WTC11 (cell line): ENCODE measurements at regions not wholly inside any gene's neighbourhood (a gene's known extent, or its start where the extent isn't known, plus 50 kb on each side); places are given as distances from the start of the nearest gene placed in this dataset.

Experiments
- ATAC-seq: fragments of 200-7000 bp; cut with Tn5 transposase; 2 replicates; pipeline ENCODE4 v1.10.0; 2021; ENCODE audit warnings: mild to moderate bottlenecking, moderate library complexity
- CTCF ChIA-PET: fragments of 300-600 bp; sonication (Branson Sonifier 250); formaldehyde crosslinking; loops from one replicate; lab custom pipeline; 2021; ENCODE audit warnings: antibody characterized with exemption; lab: Charles Lee
- POLR2A ChIA-PET: fragments of 350-600 bp; sonication (Branson Sonifier 250); formaldehyde crosslinking; loops from one replicate; lab custom pipeline; 2021; ENCODE audit warnings: antibody characterized with exemption; lab: Charles Lee
- DNase-seq: peaks from one replicate; pipeline ENCODE4 v3.0.0; 2021; ENCODE audit warnings: low spot score
- H3K27ac Mint-ChIP-seq: 2 replicates; pipeline ENCODE4 v1.8.0; 2021; ENCODE audit warnings: mixed read lengths
- H3K27me3 Mint-ChIP-seq: 2 replicates; pipeline ENCODE4 v1.8.0; 2021; ENCODE audit warnings: low read depth, mild to moderate bottlenecking, moderate library complexity, mixed read lengths
- H3K36me3 Mint-ChIP-seq: 2 replicates; pipeline ENCODE4 v1.8.0; 2021; ENCODE audit warnings: mixed read lengths
- H3K4me1 Mint-ChIP-seq: 2 replicates; pipeline ENCODE4 v1.8.0; 2022; ENCODE audit warnings: mixed read lengths
- H3K4me3 Mint-ChIP-seq: 2 replicates; pipeline ENCODE4 v1.8.0; 2021; ENCODE audit warnings: mild to moderate bottlenecking, moderate library complexity, mixed read lengths
- H3K9me3 Mint-ChIP-seq: 2 replicates; pipeline ENCODE4 v1.8.0; 2021; ENCODE audit warnings: mixed read lengths
- CBFB ChIP-seq: sonication (generic); formaldehyde crosslinking; IDR thresholded peaks from 2 replicates; pipeline ENCODE4 v1.8.1; 2022; ENCODE audit warnings: mild to moderate bottlenecking, low read depth, missing genetic modification reagents
- FOXP1 ChIP-seq: sonication (generic); formaldehyde crosslinking; IDR thresholded peaks from 2 replicates; pipeline ENCODE4 v1.8.0; 2022; ENCODE audit warnings: missing genetic modification reagents, mild to moderate bottlenecking, moderate library complexity, borderline replicate concordance
- NFYB ChIP-seq: sonication (generic); formaldehyde crosslinking; conservative IDR thresholded peaks from 2 replicates; pipeline ENCODE4 v1.8.0; 2022; ENCODE audit warnings: low read depth, missing genetic modification reagents
- NR1H2 ChIP-seq: sonication (generic); formaldehyde crosslinking; IDR thresholded peaks from 2 replicates; pipeline ENCODE4 v1.9.0; 2021; ENCODE audit warnings: mild to moderate bottlenecking, moderate library complexity, missing genetic modification reagents
- OVOL2 ChIP-seq: fragments of 250-450 bp; sonication (Bioruptor Pico); IDR thresholded peaks from 2 replicates; pipeline ENCODE4 v1.9.0; 2021; ENCODE audit warnings: mild to moderate bottlenecking, borderline replicate concordance
- RELA ChIP-seq: sonication (generic); formaldehyde crosslinking; IDR thresholded peaks from 2 replicates; pipeline ENCODE4 v1.8.1; 2022; ENCODE audit warnings: missing genetic modification reagents, mild to moderate bottlenecking, borderline replicate concordance
- RORB ChIP-seq: fragments of 250-450 bp; sonication (Bioruptor Pico); IDR thresholded peaks from 2 replicates; pipeline ENCODE4 v1.9.0; 2021; ENCODE audit warnings: mild to moderate bottlenecking
- ZNF138 ChIP-seq: sonication (generic); formaldehyde crosslinking; conservative IDR thresholded peaks from 2 replicates; pipeline ENCODE4 v1.8.1; 2022; ENCODE audit warnings: mild to moderate bottlenecking, moderate library complexity, missing genetic modification reagents
- ZNF219 ChIP-seq: sonication (generic); formaldehyde crosslinking; IDR thresholded peaks from 2 replicates; pipeline ENCODE4 v1.8.0; 2023; ENCODE audit warnings: missing genetic modification reagents, mild to moderate bottlenecking, borderline replicate concordance
- ZNF263 ChIP-seq: sonication (generic); formaldehyde crosslinking; IDR thresholded peaks from 2 replicates; pipeline ENCODE4 v1.8.1; 2022; ENCODE audit warnings: low read depth, mild to moderate bottlenecking, moderate library complexity, missing genetic modification reagents
- ZNF671 ChIP-seq: fragments of 250-450 bp; sonication (Bioruptor Pico); IDR thresholded peaks from 2 replicates; pipeline ENCODE4 v1.8.0; 2021; ENCODE audit warnings: mild to moderate bottlenecking
- TF ChIP-seq, protein P1 (sequence below): sonication (generic); formaldehyde crosslinking; conservative IDR thresholded peaks from 2 replicates; pipeline ENCODE4 v1.8.1; 2022; ENCODE audit warnings: mild to moderate bottlenecking, missing genetic modification reagents
- TF ChIP-seq, protein P2 (sequence below): fragments of 250-450 bp; sonication (Bioruptor Pico); IDR thresholded peaks from 2 replicates; pipeline ENCODE4 v2.1.2; 2022; ENCODE audit warnings: mild to moderate bottlenecking, moderate library complexity
- TF ChIP-seq, protein P3 (sequence below): fragments of 200-600 bp; IDR thresholded peaks from 2 replicates; pipeline ENCODE4 v1.8.0; 2022; ENCODE audit warnings: antibody characterized with exemption
- TF ChIP-seq, protein P4 (sequence below): sonication (generic); formaldehyde crosslinking; IDR thresholded peaks from 2 replicates; pipeline ENCODE4 v1.8.1; 2023; ENCODE audit warnings: mild to moderate bottlenecking, missing genetic modification reagents
- TF ChIP-seq, protein P5 (sequence below): sonication (generic); formaldehyde crosslinking; IDR thresholded peaks from 2 replicates; pipeline ENCODE4 v1.8.1; 2023; ENCODE audit warnings: mild to moderate bottlenecking, missing genetic modification reagents, borderline replicate concordance
- TF ChIP-seq, protein P6 (sequence below): sonication (generic); formaldehyde crosslinking; conservative IDR thresholded peaks from 2 replicates; pipeline ENCODE4 v1.8.1; 2023; ENCODE audit warnings: mild to moderate bottlenecking, low read depth, missing genetic modification reagents, moderate library complexity
- TF ChIP-seq, protein P7 (sequence below): fragments of 250-450 bp; sonication (Bioruptor Pico); IDR thresholded peaks from 2 replicates; pipeline ENCODE4 v1.9.0; 2021; ENCODE audit warnings: moderate library complexity, mild to moderate bottlenecking, inconsistent platforms, borderline replicate concordance

DNA sequence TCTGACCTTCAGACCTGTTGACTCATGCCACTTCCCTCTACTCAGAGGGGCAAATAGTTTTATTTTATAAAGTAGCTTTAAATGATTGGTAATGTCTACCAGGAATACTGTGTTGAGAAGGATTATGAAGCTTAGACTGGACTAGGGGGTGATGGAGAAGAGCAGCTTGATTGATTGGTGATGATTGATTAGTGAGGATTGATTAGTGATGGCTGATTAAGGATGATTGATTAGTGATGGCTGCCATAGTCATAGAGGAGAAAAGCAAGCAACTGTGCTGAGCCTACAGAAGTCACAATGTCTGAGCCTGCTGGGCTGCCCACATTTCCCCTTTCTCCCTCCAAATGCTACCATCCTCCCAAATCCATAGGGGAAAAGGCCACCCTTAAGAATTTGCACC, 206.8 kb upstream of the SALL1 start:
- CTCF ChIA-PET = no interaction called here
- H3K4me3 Mint-ChIP-seq = no peak overlapping the region

DNA sequence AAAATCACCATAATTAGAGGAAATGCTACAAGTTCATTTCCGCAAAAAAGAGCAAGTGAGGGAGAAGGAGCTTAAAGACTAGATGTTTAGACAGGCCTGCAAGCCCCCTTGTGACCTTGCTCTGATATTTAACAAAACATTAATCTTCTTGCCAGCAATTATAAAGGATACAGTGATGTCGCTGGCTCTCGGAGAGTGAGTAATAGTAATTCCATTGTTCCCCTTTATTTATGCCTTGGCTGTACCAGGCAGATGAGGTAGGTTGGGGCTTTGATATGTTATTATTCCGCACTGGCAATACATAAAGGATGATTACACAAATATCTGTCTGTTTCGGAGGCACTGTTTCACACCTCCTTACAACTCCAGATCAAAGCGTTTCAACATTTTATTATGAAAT, 204.8 kb upstream of the SALL1 start:
- Mint-ChIP-seq H3K4me3 (no peak overlapping the region), H3K9me3 (no peaks in the 10 kb centered on the region), H3K36me3 (no peaks in the 10 kb centered on the region), H3K27ac (no peak overlapping the region), H3K4me1 (peaks cover 52% of the 10 kb centered on the region), H3K27me3 (no peaks in the 10 kb centered on the region)
- ChIA-PET CTCF (interaction anchor here (0.7 to 1.1 kb wide), 3 partner anchors 22 to 224 kb away, joined by 3 read pairs; no protein-coding TSS in a partner anchor), POLR2A (no interaction called here)
- ATAC-seq (no peak), DNase-seq (no peak)
- TF ChIP-seq, protein P1, sequence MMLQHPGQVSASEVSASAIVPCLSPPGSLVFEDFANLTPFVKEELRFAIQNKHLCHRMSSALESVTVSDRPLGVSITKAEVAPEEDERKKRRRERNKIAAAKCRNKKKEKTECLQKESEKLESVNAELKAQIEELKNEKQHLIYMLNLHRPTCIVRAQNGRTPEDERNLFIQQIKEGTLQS (CRISPR knock-in tag) = no peak
- TF ChIP-seq ZNF219 (CRISPR knock-in tag) = no peak
- no peak for TF ChIP-seq FOXP1 (CRISPR knock-in tag)
- TF ChIP-seq ZNF263 (CRISPR knock-in tag) = no peak
- no peak for TF ChIP-seq NFYB (CRISPR knock-in tag)
- TF ChIP-seq, protein P2, sequence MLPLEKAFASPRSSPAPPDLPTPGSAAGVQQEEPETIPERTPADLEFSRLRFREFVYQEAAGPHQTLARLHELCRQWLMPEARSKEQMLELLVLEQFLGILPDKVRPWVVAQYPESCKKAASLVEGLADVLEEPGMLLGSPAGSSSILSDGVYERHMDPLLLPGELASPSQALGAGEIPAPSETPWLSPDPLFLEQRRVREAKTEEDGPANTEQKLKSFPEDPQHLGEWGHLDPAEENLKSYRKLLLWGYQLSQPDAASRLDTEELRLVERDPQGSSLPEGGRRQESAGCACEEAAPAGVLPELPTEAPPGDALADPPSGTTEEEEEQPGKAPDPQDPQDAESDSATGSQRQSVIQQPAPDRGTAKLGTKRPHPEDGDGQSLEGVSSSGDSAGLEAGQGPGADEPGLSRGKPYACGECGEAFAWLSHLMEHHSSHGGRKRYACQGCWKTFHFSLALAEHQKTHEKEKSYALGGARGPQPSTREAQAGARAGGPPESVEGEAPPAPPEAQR (CRISPR knock-in tag) = no peak
- no peak for TF ChIP-seq OVOL2 (CRISPR knock-in tag)
- no peak for TF ChIP-seq ZNF671
- no peak for TF ChIP-seq RELA
- TF ChIP-seq CBFB (CRISPR knock-in tag) = no peak
- TF ChIP-seq, protein P3, sequence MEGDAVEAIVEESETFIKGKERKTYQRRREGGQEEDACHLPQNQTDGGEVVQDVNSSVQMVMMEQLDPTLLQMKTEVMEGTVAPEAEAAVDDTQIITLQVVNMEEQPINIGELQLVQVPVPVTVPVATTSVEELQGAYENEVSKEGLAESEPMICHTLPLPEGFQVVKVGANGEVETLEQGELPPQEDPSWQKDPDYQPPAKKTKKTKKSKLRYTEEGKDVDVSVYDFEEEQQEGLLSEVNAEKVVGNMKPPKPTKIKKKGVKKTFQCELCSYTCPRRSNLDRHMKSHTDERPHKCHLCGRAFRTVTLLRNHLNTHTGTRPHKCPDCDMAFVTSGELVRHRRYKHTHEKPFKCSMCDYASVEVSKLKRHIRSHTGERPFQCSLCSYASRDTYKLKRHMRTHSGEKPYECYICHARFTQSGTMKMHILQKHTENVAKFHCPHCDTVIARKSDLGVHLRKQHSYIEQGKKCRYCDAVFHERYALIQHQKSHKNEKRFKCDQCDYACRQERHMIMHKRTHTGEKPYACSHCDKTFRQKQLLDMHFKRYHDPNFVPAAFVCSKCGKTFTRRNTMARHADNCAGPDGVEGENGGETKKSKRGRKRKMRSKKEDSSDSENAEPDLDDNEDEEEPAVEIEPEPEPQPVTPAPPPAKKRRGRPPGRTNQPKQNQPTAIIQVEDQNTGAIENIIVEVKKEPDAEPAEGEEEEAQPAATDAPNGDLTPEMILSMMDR = no peak
- no peak for TF ChIP-seq RORB

More for the DNA sequence above, 206.8 kb upstream of the SALL1 start:
- H3K4me1 Mint-ChIP-seq = peaks cover 52% of the 10 kb centered on the region
- POLR2A ChIA-PET = no interaction called here
- TF ChIP-seq, protein P4, sequence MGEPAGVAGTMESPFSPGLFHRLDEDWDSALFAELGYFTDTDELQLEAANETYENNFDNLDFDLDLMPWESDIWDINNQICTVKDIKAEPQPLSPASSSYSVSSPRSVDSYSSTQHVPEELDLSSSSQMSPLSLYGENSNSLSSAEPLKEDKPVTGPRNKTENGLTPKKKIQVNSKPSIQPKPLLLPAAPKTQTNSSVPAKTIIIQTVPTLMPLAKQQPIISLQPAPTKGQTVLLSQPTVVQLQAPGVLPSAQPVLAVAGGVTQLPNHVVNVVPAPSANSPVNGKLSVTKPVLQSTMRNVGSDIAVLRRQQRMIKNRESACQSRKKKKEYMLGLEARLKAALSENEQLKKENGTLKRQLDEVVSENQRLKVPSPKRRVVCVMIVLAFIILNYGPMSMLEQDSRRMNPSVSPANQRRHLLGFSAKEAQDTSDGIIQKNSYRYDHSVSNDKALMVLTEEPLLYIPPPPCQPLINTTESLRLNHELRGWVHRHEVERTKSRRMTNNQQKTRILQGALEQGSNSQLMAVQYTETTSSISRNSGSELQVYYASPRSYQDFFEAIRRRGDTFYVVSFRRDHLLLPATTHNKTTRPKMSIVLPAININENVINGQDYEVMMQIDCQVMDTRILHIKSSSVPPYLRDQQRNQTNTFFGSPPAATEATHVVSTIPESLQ (CRISPR knock-in tag) = no peak
- TF ChIP-seq RELA = no peak
- TF ChIP-seq, protein P5, sequence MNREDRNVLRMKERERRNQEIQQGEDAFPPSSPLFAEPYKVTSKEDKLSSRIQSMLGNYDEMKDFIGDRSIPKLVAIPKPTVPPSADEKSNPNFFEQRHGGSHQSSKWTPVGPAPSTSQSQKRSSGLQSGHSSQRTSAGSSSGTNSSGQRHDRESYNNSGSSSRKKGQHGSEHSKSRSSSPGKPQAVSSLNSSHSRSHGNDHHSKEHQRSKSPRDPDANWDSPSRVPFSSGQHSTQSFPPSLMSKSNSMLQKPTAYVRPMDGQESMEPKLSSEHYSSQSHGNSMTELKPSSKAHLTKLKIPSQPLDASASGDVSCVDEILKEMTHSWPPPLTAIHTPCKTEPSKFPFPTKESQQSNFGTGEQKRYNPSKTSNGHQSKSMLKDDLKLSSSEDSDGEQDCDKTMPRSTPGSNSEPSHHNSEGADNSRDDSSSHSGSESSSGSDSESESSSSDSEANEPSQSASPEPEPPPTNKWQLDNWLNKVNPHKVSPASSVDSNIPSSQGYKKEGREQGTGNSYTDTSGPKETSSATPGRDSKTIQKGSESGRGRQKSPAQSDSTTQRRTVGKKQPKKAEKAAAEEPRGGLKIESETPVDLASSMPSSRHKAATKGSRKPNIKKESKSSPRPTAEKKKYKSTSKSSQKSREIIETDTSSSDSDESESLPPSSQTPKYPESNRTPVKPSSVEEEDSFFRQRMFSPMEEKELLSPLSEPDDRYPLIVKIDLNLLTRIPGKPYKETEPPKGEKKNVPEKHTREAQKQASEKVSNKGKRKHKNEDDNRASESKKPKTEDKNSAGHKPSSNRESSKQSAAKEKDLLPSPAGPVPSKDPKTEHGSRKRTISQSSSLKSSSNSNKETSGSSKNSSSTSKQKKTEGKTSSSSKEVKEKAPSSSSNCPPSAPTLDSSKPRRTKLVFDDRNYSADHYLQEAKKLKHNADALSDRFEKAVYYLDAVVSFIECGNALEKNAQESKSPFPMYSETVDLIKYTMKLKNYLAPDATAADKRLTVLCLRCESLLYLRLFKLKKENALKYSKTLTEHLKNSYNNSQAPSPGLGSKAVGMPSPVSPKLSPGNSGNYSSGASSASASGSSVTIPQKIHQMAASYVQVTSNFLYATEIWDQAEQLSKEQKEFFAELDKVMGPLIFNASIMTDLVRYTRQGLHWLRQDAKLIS = no peak
- TF ChIP-seq ZNF138 (CRISPR knock-in tag) = no peak
- TF ChIP-seq ZNF219 (CRISPR knock-in tag) = no peak
- TF ChIP-seq NR1H2 (CRISPR knock-in tag) = no peak
- TF ChIP-seq, protein P6, sequence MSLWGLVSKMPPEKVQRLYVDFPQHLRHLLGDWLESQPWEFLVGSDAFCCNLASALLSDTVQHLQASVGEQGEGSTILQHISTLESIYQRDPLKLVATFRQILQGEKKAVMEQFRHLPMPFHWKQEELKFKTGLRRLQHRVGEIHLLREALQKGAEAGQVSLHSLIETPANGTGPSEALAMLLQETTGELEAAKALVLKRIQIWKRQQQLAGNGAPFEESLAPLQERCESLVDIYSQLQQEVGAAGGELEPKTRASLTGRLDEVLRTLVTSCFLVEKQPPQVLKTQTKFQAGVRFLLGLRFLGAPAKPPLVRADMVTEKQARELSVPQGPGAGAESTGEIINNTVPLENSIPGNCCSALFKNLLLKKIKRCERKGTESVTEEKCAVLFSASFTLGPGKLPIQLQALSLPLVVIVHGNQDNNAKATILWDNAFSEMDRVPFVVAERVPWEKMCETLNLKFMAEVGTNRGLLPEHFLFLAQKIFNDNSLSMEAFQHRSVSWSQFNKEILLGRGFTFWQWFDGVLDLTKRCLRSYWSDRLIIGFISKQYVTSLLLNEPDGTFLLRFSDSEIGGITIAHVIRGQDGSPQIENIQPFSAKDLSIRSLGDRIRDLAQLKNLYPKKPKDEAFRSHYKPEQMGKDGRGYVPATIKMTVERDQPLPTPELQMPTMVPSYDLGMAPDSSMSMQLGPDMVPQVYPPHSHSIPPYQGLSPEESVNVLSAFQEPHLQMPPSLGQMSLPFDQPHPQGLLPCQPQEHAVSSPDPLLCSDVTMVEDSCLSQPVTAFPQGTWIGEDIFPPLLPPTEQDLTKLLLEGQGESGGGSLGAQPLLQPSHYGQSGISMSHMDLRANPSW (CRISPR knock-in tag) = no peak
- TF ChIP-seq, protein P7, sequence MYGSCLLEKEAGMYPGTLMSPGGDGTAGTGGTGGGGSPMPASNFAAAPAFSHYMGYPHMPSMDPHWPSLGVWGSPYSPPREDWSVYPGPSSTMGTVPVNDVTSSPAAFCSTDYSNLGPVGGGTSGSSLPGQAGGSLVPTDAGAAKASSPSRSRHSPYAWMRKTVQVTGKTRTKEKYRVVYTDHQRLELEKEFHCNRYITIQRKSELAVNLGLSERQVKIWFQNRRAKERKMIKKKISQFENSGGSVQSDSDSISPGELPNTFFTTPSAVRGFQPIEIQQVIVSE = no peak
- TF ChIP-seq OVOL2 (CRISPR knock-in tag) = no peak
- no peak for DNase-seq
- H3K9me3 Mint-ChIP-seq = no peaks in the 10 kb centered on the region
- no peaks in the 10 kb centered on the region for H3K36me3 Mint-ChIP-seq
- no peak overlapping the region for H3K27ac Mint-ChIP-seq
- no peaks in the 10 kb centered on the region for H3K27me3 Mint-ChIP-seq
- ATAC-seq = no peak
